Nephron (organoid): ENCODE measurements at regions not wholly inside any gene's neighbourhood (a gene's known extent, or its start where the extent isn't known, plus 50 kb on each side); places are given as distances from the start of the nearest gene placed in this dataset.

Experiments used
- H3K27ac Mint-ChIP-seq, 3 experiments: 2 replicates each; pipeline ENCODE4 v1.8.0; 2020; ENCODE audit warnings: mixed read lengths in 3 of 3, mild to moderate bottlenecking in 2 of 3, moderate library complexity in 1 of 3
- H3K27me3 Mint-ChIP-seq: 2 replicates; pipeline ENCODE4 v1.8.0; 2021; ENCODE audit warnings: low read depth, mild to moderate bottlenecking, moderate library complexity, mixed read lengths
- H3K36me3 Mint-ChIP-seq: 2 replicates; pipeline ENCODE4 v1.8.0; 2020; ENCODE audit warnings: low read depth, mixed read lengths
- H3K4me1 Mint-ChIP-seq: 2 replicates; pipeline ENCODE4 v1.8.0; 2020; ENCODE audit warnings: mixed read lengths
- H3K4me3 Mint-ChIP-seq, 3 experiments: 2 replicates each; pipeline ENCODE4 v1.8.0; 2020; ENCODE audit warnings: mild to moderate bottlenecking in 3 of 3, mixed read lengths in 3 of 3, moderate library complexity in 2 of 3
- H3K9me3 Mint-ChIP-seq: 2 replicates; pipeline ENCODE4 v1.8.0; 2020; ENCODE audit warnings: mixed read lengths
- TF ChIP-seq, protein P1 (sequence below), 3 experiments: fragments of 200-600 bp; sonication (generic); IDR thresholded peaks; one replicate each; pipeline ENCODE4 v1.5.0; 2021; ENCODE audit warnings: antibody characterized with exemption in 3 of 3; ENCODE audit not compliant: unreplicated experiment in 3 of 3

DNA sequence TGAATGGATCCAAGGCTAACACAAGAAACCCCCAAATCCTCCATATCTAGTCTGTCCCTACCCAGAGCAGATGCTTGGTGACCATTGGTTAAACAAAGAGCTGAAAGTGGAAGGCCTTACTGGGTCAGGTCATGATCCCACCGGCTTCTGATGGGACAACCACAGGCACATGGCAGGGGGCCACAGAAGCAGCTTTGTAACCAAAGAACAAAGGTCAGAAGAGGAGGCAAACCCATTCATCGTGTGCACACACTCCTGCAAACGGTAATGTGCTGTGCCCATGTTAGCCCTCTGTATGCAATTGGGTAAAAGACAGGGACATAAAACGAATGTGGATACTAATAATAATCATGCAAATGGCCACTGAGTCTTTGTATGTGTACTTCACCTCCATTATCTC is 133.3 kb upstream of the SLC6A11 start:
- H3K27ac Mint-ChIP-seq = no peak overlapping the region
- no peaks in the 10 kb centered on the region for H3K4me1 Mint-ChIP-seq
- H3K4me3 Mint-ChIP-seq = no peak overlapping the region
- H3K27me3 Mint-ChIP-seq = peaks cover 36% of the 10 kb centered on the region
- H3K36me3 Mint-ChIP-seq = no peaks in the 10 kb centered on the region
- TF ChIP-seq, protein P1, sequence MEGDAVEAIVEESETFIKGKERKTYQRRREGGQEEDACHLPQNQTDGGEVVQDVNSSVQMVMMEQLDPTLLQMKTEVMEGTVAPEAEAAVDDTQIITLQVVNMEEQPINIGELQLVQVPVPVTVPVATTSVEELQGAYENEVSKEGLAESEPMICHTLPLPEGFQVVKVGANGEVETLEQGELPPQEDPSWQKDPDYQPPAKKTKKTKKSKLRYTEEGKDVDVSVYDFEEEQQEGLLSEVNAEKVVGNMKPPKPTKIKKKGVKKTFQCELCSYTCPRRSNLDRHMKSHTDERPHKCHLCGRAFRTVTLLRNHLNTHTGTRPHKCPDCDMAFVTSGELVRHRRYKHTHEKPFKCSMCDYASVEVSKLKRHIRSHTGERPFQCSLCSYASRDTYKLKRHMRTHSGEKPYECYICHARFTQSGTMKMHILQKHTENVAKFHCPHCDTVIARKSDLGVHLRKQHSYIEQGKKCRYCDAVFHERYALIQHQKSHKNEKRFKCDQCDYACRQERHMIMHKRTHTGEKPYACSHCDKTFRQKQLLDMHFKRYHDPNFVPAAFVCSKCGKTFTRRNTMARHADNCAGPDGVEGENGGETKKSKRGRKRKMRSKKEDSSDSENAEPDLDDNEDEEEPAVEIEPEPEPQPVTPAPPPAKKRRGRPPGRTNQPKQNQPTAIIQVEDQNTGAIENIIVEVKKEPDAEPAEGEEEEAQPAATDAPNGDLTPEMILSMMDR (IDR thresholded peaks at IDR 0.05; ENCODE audit: unreplicated experiment in 3 of 3) = no peak
- H3K9me3 Mint-ChIP-seq = no peaks in the 10 kb centered on the region

GRCh38 chr3:10683106-10683505 is 132.9 kb upstream of the SLC6A11 start:
- Mint-ChIP-seq H3K4me3 (no peak overlapping the region), H3K9me3 (no peaks in the 10 kb centered on the region), H3K36me3 (no peaks in the 10 kb centered on the region), H3K27ac (no peak overlapping the region), H3K4me1 (no peaks in the 10 kb centered on the region), H3K27me3 (peaks cover 36% of the 10 kb centered on the region)
- TF ChIP-seq, protein P1 (IDR thresholded peaks at IDR 0.05; ENCODE audit: unreplicated experiment in 3 of 3) = no peak

DNA sequence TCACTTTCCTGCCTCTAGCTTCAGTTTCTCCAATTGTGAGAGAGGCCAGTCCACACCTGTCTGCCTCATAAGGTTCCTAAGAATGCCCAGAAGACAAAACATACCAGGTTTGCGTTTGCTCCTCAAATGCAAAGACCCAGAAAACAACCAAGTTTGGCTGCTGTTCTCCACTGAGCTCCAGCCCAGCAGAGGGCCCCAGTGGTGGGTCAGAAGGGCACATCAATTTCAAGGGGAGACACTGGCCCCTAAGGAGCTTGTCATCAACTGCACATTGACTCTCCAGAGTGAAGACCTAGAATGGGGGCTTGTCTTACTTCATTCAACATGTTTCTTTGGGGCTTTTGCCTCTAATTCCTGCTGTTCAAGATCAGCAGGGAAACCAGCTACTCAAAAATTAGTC is 127.9 kb upstream of the SLC6A11 start:
- Mint-ChIP-seq H3K27me3 (peaks cover 40% of the 10 kb centered on the region), H3K36me3 (no peaks in the 10 kb centered on the region), H3K4me3 (no peak overlapping the region), H3K27ac (no peak overlapping the region), H3K9me3 (no peaks in the 10 kb centered on the region), H3K4me1 (no peaks in the 10 kb centered on the region)
- TF ChIP-seq, protein P1 (IDR thresholded peaks at IDR 0.05; ENCODE audit: unreplicated experiment in 3 of 3) = no peak

DNA sequence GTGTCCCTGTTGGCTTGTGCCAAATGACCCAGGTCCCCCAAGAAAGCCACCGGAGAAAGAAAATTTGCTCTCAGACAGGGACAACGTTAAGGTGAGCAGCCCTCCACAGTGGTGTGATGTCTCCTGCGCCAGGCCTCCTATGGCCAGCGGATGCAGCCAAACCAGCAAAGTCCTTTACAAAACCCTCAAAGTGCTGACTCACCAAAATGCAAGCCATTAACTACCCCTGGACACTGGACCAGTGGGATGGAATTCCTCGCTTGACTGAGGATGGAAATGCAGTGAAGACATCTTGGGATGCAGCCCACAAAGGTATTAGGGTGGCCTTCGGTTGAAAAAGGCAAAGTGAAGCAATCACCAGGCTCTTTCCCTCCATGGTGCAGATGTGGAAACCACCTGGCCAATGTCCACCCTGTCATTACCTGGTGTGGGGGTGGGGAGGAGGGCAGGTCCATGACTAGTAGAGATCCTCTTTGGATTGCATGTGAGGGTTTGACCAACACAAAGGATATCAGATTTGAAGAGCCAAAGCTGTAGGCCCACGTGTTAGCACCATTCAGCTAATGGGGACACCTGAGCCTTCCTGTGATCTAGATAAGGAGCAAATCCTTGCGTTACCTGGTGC is 127.4 kb upstream of the SLC6A11 start:
- H3K4me1 Mint-ChIP-seq = no peaks in the 10 kb centered on the region
- no peaks in the 10 kb centered on the region for H3K9me3 Mint-ChIP-seq
- TF ChIP-seq, protein P1 (IDR thresholded peaks at IDR 0.05; ENCODE audit: unreplicated experiment in 3 of 3) = no peak
- H3K27ac Mint-ChIP-seq = no peak overlapping the region
- H3K36me3 Mint-ChIP-seq = no peaks in the 10 kb centered on the region
- no peak overlapping the region for H3K4me3 Mint-ChIP-seq
- H3K27me3 Mint-ChIP-seq = peaks cover 45% of the 10 kb centered on the region

GRCh38 chr3:10692039-10692622 is 123.9 kb upstream of the SLC6A11 start:
- H3K4me3 Mint-ChIP-seq = no peak overlapping the region
- no peaks in the 10 kb centered on the region for H3K4me1 Mint-ChIP-seq
- H3K36me3 Mint-ChIP-seq = no peaks in the 10 kb centered on the region
- H3K9me3 Mint-ChIP-seq = no peaks in the 10 kb centered on the region
- TF ChIP-seq, protein P1 (IDR thresholded peaks at IDR 0.05; ENCODE audit: unreplicated experiment in 3 of 3) = no peak
- H3K27ac Mint-ChIP-seq = no peak overlapping the region
- peaks cover 52% of the 10 kb centered on the region for H3K27me3 Mint-ChIP-seq

DNA sequence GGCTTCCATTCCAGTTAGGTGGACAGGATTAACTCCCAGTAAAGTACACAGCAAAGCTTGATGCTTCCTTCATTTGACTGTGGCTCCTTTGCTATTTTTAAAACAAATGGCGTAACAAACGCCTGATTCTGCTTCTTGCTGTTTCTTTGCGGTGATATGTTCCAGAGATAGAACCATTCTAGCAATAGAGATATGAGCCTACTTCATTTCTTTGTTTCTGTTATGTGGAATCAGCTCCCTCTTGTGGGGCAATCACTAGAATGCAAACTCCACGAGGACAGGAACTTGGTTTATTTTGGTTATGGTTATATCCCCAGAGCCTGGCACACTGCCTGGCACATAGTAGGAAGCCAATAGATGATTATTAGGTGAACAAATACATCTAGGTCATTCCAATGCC is 122.6 kb upstream of the SLC6A11 start:
- Mint-ChIP-seq H3K4me1 (no peaks in the 10 kb centered on the region), H3K4me3 (no peak overlapping the region), H3K27ac (no peak overlapping the region), H3K9me3 (no peaks in the 10 kb centered on the region), H3K27me3 (peaks cover 60% of the 10 kb centered on the region), H3K36me3 (no peaks in the 10 kb centered on the region)
- TF ChIP-seq, protein P1 (IDR thresholded peaks at IDR 0.05; ENCODE audit: unreplicated experiment in 3 of 3) = no peak
